Smooth muscle cell (in vitro differentiated cells): ENCODE measurements at regions not wholly inside any gene's neighbourhood (a gene's known extent, or its start where the extent isn't known, plus 50 kb on each side); places are given as distances from the start of the nearest gene placed in this dataset.

ENCODE experiments used
- DNase-seq: peaks from one replicate; lab custom pipeline; 2025; ENCODE audit not compliant: unreplicated experiment; lab: John Stamatoyannopoulos, UW
- H2AFZ ChIP-seq: fragments of 200-600 bp; sonication (generic); 2 replicates; pipeline ENCODE4 v1.6.0; 2016; ENCODE audit warnings: antibody characterized with exemption, low read depth, mild to moderate bottlenecking
- H3F3A ChIP-seq: fragments of 200-600 bp; sonication (generic); 2 replicates; pipeline ENCODE4 v1.6.0; 2017; ENCODE audit warnings: antibody characterized with exemption, low read depth
- H3K27ac ChIP-seq: fragments of 200-600 bp; sonication (generic); 2 replicates; pipeline ENCODE4 v1.5.1; 2016; ENCODE audit warnings: low read depth, mild to moderate bottlenecking
- H3K27me3 ChIP-seq: fragments of 200-600 bp; sonication (generic); 2 replicates; pipeline ENCODE4 v1.6.1; 2016; ENCODE audit warnings: low read depth, mild to moderate bottlenecking
- H3K36me3 ChIP-seq: fragments of 200-600 bp; sonication (generic); 2 replicates; pipeline ENCODE4 v1.5.1; 2016; ENCODE audit warnings: low read depth
- H3K4me1 ChIP-seq: fragments of 200-600 bp; sonication (generic); 2 replicates; pipeline ENCODE4 v1.5.1; 2016; ENCODE audit warnings: low read depth
- H3K4me2 ChIP-seq: fragments of 200-600 bp; sonication (generic); 2 replicates; pipeline ENCODE4 v1.6.0; 2016; ENCODE audit warnings: mild to moderate bottlenecking
- H3K4me3 ChIP-seq: fragments of 200-600 bp; sonication (generic); 2 replicates; pipeline ENCODE4 v1.5.1; 2016; ENCODE audit warnings: mild to moderate bottlenecking
- H3K79me2 ChIP-seq: fragments of 200-600 bp; sonication (generic); 2 replicates; pipeline ENCODE4 v1.6.0; 2016; ENCODE audit warnings: low read depth, mild to moderate bottlenecking
- H3K9ac ChIP-seq: fragments of 200-600 bp; sonication (generic); 2 replicates; pipeline ENCODE4 v1.6.0; 2016; ENCODE audit warnings: low read depth
- H3K9me3 ChIP-seq: fragments of 200-600 bp; sonication (generic); replicated peaks from 2 replicates; pipeline ENCODE4 v1.5.1; 2016; ENCODE audit warnings: low read depth
- H4K20me1 ChIP-seq: fragments of 200-600 bp; sonication (generic); 2 replicates; pipeline ENCODE4 v1.6.0; 2016; ENCODE audit warnings: low read depth
- CTCF ChIP-seq: fragments of 200-600 bp; sonication (generic); IDR thresholded peaks from 2 replicates; pipeline ENCODE4 v1.5.1; 2017; ENCODE audit warnings: borderline replicate concordance, mild to moderate bottlenecking, antibody characterized with exemption; ENCODE audit not compliant: insufficient read depth, poor library complexity, severe bottlenecking
- WGBS: methylation state at CpG from one replicate; pipeline ENCODE4 v1.1.7; 2016; ENCODE audit warnings: low lambda C conversion rate; 5-methylcytosine and 5-hydroxymethylcytosine counted together

GRCh38 chr4:114386637-114387233, 211.9 kb upstream of the UGT8 start:
- 30% methylated on average over 5 of the region's 5 CpGs for WGBS
- TF ChIP-seq CTCF, result peak; percentile 80
- DNase-seq, result no peak

GRCh38 chr4:114389070-114389685, 209.4 kb upstream of the UGT8 start:
- no peak for TF ChIP-seq CTCF
- no peak overlapping the region for H3K27ac ChIP-seq
- H3F3A ChIP-seq, result no peaks in the 10 kb centered on the region
- DNase-seq, result no peak
- no peaks in the 10 kb centered on the region for H3K4me1 ChIP-seq
- H2AFZ ChIP-seq, result no peak overlapping the region
- H3K4me2 ChIP-seq, result no peak overlapping the region
- H3K79me2 ChIP-seq, result no peaks in the 10 kb centered on the region
- H3K36me3 ChIP-seq, result no peaks in the 10 kb centered on the region
- H3K9me3 ChIP-seq, result no peaks in the 10 kb centered on the region
- no peak overlapping the region for H3K9ac ChIP-seq
- WGBS, result 65% methylated on average over 9 of the region's 9 CpGs
- H3K4me3 ChIP-seq, result no peak overlapping the region
- peaks cover 16% of the 10 kb centered on the region for H3K27me3 ChIP-seq
- no peaks in the 10 kb centered on the region for H4K20me1 ChIP-seq

More at GRCh38 chr4:114386637-114387233, 211.9 kb upstream of the UGT8 start:
- H3K79me2 ChIP-seq, result no peaks in the 10 kb centered on the region
- no peak overlapping the region for H3K9ac ChIP-seq
- H4K20me1 ChIP-seq, result no peaks in the 10 kb centered on the region
- H3K36me3 ChIP-seq, result no peaks in the 10 kb centered on the region
- no peaks in the 10 kb centered on the region for H3F3A ChIP-seq
- H2AFZ ChIP-seq, result no peak overlapping the region
- H3K4me1 ChIP-seq, result no peaks in the 10 kb centered on the region
- H3K9me3 ChIP-seq, result no peaks in the 10 kb centered on the region
- no peak overlapping the region for H3K4me2 ChIP-seq
- H3K27me3 ChIP-seq, result peaks cover 15% of the 10 kb centered on the region
- no peak overlapping the region for H3K27ac ChIP-seq
- H3K4me3 ChIP-seq, result no peak overlapping the region

GRCh38 chr4:114393295-114394038, 205.1 kb upstream of the UGT8 start:
- DNase-seq, result no peak
- no peak overlapping the region for H2AFZ ChIP-seq
- WGBS, result 70% methylated on average over 3 of the region's 3 CpGs

More at GRCh38 chr4:114393295-114394038, 205.1 kb upstream of the UGT8 start:
- H3K4me3 ChIP-seq, result no peak overlapping the region
- no peaks in the 10 kb centered on the region for H4K20me1 ChIP-seq
- H3K4me1 ChIP-seq, result no peaks in the 10 kb centered on the region
- H3K36me3 ChIP-seq, result no peaks in the 10 kb centered on the region
- no peak overlapping the region for H3K9ac ChIP-seq
- no peak overlapping the region for H3K27ac ChIP-seq
- no peaks in the 10 kb centered on the region for H3K9me3 ChIP-seq
- peaks cover 13% of the 10 kb centered on the region for H3K27me3 ChIP-seq
- TF ChIP-seq CTCF, result no peak
- H3F3A ChIP-seq, result no peaks in the 10 kb centered on the region
- no peaks in the 10 kb centered on the region for H3K79me2 ChIP-seq
- no peak overlapping the region for H3K4me2 ChIP-seq
